GM21619 (cell line): ENCODE measurements at regions not wholly inside any gene's neighbourhood (a gene's known extent, or its start where the extent isn't known, plus 50 kb on each side); places are given as distances from the start of the nearest gene placed in this dataset.

Experiments used
- ATAC-seq: cut with Tn5 transposase; IDR thresholded peaks from one replicate; pipeline ENCODE4 v1.9.1; 2021; ENCODE audit not compliant: unreplicated experiment

DNA sequence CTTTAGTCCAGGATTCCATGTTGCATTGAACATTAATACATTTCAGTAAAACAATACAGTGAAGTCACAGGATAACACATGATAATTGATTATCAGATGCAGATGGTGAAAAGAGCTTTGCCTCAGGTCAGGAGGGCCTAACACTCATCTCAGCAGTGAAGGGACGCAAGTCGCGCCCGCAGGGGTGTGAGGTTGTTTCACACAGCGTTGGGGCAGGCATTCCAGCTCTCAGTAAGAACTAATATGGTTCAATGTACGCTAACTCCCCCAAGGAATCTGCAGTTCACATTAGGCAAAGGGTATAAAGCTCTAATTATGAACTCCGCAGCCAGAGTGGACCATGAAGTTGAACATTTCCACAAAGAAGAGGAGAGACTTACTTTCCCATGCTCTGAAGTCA, 53.1 kb upstream of the ATL2 start:
- no peak for ATAC-seq

DNA sequence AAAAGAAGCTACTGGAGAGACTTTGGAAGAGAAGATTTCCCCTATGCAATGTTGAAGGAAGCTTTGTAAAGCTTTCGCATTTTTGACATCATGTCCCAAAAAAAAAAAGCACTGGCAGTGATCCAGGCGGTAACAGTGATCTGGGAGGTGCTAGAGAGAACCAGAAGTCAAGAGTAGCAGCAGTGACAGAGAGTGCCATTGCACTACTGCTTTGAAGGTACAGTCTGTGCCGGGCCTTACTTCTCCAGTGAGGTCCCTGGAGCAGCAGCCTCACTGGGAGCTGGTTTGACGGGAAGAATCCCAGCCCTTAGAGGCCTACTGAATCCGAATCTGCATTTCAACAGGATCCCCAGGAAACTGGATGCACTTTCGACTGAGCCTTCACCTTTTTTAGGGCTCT, 50.9 kb upstream of the ATL2 start:
- ATAC-seq: no peak

DNA sequence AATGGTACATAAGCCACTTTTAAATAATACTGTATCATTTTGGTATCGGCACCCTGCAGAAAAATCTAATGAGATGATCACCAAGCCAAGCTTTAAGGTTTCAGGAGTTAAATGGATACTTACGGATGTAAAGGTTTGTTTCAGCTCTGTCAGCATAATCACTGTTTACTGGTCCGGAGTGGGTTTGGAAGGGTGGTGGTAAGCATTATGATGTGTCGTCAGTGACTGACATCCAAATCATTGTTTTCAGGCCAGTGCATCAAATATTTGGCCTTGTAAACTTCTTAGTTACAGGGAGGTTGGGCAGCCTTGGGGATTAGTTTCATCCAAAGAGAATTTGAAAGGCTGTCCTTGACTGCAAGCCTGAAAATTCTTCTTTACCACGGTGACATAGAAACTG, 50.0 kb upstream of the ATL2 start:
- ATAC-seq: no peak
